Transverse colon (tissue), 4 donors: ENCODE measurements at regions not wholly inside any gene's neighbourhood (a gene's known extent, or its start where the extent isn't known, plus 50 kb on each side); places are given as distances from the start of the nearest gene placed in this dataset.

Experiments
- DNase-seq: peaks from one replicate; pipeline ENCODE4 v3.0.0-alpha.2; 2019
- H3K27ac ChIP-seq, 4 donors: fragments of 200-600 bp; sonication (generic); 2 replicates each; pipeline ENCODE4 v1.5.1; 2016 to 2018; ENCODE audit warnings: inconsistent platforms in 4 of 4
- H3K27me3 ChIP-seq: fragments of 200-600 bp; sonication (generic); 2 replicates; pipeline ENCODE4 v1.5.1; 2017; ENCODE audit warnings: inconsistent platforms
- H3K36me3 ChIP-seq, 4 donors: fragments of 200-600 bp; sonication (generic); 2 replicates each; pipeline ENCODE4 v1.5.1; 2017 to 2019; ENCODE audit warnings: inconsistent platforms in 4 of 4
- H3K4me1 ChIP-seq, 4 donors: fragments of 200-600 bp; sonication (generic); 2 replicates each; pipeline ENCODE4 v1.5.1; 2017 to 2020; ENCODE audit warnings: inconsistent platforms in 4 of 4
- H3K4me3 ChIP-seq, 4 donors: fragments of 200-600 bp; sonication (generic); 1 replicate in 1 of 4; 2 replicates in 3 of 4; pipeline versions ENCODE4 v1.5.1 to v1.6.1; 2017 to 2019; ENCODE audit warnings: inconsistent platforms in 4 of 4
- H3K9me3 ChIP-seq, 2 donors: fragments of 200-600 bp; sonication (generic); 2 replicates each; pipeline ENCODE4 v1.5.1; 2017 to 2019; ENCODE audit warnings: inconsistent platforms in 2 of 2
- CTCF ChIP-seq, 5 experiments: fragments of 200-600 bp in 3 of 5; fragments of 450-650 bp in 2 of 5; sonication (generic) in 3 of 5; IDR thresholded peaks; 1 replicate in 2 of 5; 2 replicates in 3 of 5; pipeline ENCODE4 v1.5.1; 2016 to 2017; ENCODE audit warnings: antibody characterized with exemption in 5 of 5, inconsistent platforms in 3 of 5, mild to moderate bottlenecking in 2 of 5, moderate library complexity in 1 of 5
- EP300 ChIP-seq: sonication (generic); formaldehyde crosslinking; IDR thresholded peaks from one replicate; pipeline ENCODE4 v1.6.1; 2017; ENCODE audit warnings: antibody characterized with exemption, low read depth
- POLR2A ChIP-seq: fragments of 450-650 bp; IDR thresholded peaks from one replicate; pipeline ENCODE4 v1.6.1; 2016; ENCODE audit warnings: antibody characterized with exemption, mild to moderate bottlenecking, moderate library complexity
- POLR2AphosphoS5 ChIP-seq, 3 donors: sonication (generic); formaldehyde crosslinking; IDR thresholded peaks; one replicate each; pipeline ENCODE4 v1.6.1; 2016; ENCODE audit warnings: antibody characterized with exemption in 3 of 3
- WGBS, 2 donors: methylation state at CpG; one replicate each; pipeline ENCODE4 v1.1.5; 2018; ENCODE audit warnings: low coverage in 1 of 2; 5-methylcytosine and 5-hydroxymethylcytosine counted together
- in situ Hi-C, 4 donors: fragments of 200-750 bp; cut with MboI; loops; one replicate each; pipeline versions ENCODE4 v1.15.0 to v1.15.1; 2017; ENCODE audit warnings: low sequenced_read_pairs in 3 of 4, low pct_ligation_motif_present in 1 of 4, low pct_unique_long_range_greater_than_20kb in 1 of 4
- intact Hi-C: fragments of 100-400 bp; cut with DNase I; formaldehyde crosslinking; loops from one replicate; pipeline ENCODE4 v1.15.1; 2023; ENCODE audit warnings: low total_unique reads

GRCh38 chr12:19964549-19964948 is 403.8 kb upstream of the PDE3A start:
- Histone ChIP-seq H3K4me3 (no peak overlapping the region), H3K36me3 (no peaks in the 10 kb centered on the region), H3K27ac (no peak overlapping the region), H3K27me3 (no peaks in the 10 kb centered on the region), H3K9me3 (no peaks in the 10 kb centered on the region), H3K4me1 (peaks cover 0 to 3% (median 1%) of the 10 kb centered on the region in 4 donors)
- intact Hi-C loops, result loop anchor here (1.0 kb wide), 1 partner anchor 9 kb away; no protein-coding TSS in a partner anchor
- TF ChIP-seq EP300, result no peak
- TF ChIP-seq POLR2AphosphoS5 (IDR thresholded peaks at IDR 0.05), result no peak
- TF ChIP-seq CTCF (IDR thresholded peaks at IDR 0.05), result no peak
- no peak for TF ChIP-seq POLR2A
- DNase-seq, result no peak
- in situ Hi-C loops, result no loop called here
- 65 to 68% methylated on average over 3 of the region's 3 CpGs for WGBS, 2 donors

GRCh38 chr12:19965196-19966038 is 402.9 kb upstream of the PDE3A start:
- H3K27me3 ChIP-seq, result no peaks in the 10 kb centered on the region
- H3K27ac ChIP-seq, result no peak overlapping the region
- intact Hi-C loops, result no loop called here
- peaks cover 0 to 4% (median 3%) of the 10 kb centered on the region in 4 donors for H3K4me1 ChIP-seq
- in situ Hi-C loops, result no loop called here
- DNase-seq, result no peak
- no peaks in the 10 kb centered on the region for H3K36me3 ChIP-seq
- WGBS, 2 donors, result 68 to 71% methylated on average over 3 of the region's 3 CpGs
- H3K9me3 ChIP-seq, result no peaks in the 10 kb centered on the region
- TF ChIP-seq CTCF (IDR thresholded peaks at IDR 0.05) (no peak), EP300 (no peak), POLR2A (no peak), POLR2AphosphoS5 (IDR thresholded peaks at IDR 0.05) (no peak)
- H3K4me3 ChIP-seq, result no peak overlapping the region

GRCh38 chr12:19967001-19967400 is 401.3 kb upstream of the PDE3A start:
- in situ Hi-C loops (no loop called here), intact Hi-C loops (no loop called here)
- DNase-seq, result no peak
- H3K4me3 ChIP-seq, result no peak overlapping the region
- 67 to 79% methylated on average over 4 of the region's 4 CpGs for WGBS, 2 donors
- H3K27ac ChIP-seq, result peak overlapping the region in 1 of 4 donors; percentile 12
- H3K27me3 ChIP-seq, result no peaks in the 10 kb centered on the region
- H3K4me1 ChIP-seq, result peaks cover 0 to 4% (median 3%) of the 10 kb centered on the region in 4 donors
- TF ChIP-seq CTCF (IDR thresholded peaks at IDR 0.05), result no peak
- no peak for TF ChIP-seq EP300
- TF ChIP-seq POLR2AphosphoS5 (IDR thresholded peaks at IDR 0.05), result no peak
- TF ChIP-seq POLR2A, result no peak
- H3K9me3 ChIP-seq, result no peaks in the 10 kb centered on the region
- H3K36me3 ChIP-seq, result no peaks in the 10 kb centered on the region

- WGBS, 2 donors, result 17 to 43% methylated on average over 2 of the region's 2 CpGs
Measured at GRCh38 chr12:19967431-19967830, 400.9 kb upstream of the PDE3A start.

More at GRCh38 chr12:19967431-19967830, 400.9 kb upstream of the PDE3A start:
- Histone ChIP-seq H3K36me3 (no peaks in the 10 kb centered on the region), H3K27me3 (no peaks in the 10 kb centered on the region), H3K4me1 (peaks cover 0 to 4% (median 3%) of the 10 kb centered on the region in 4 donors), H3K9me3 (no peaks in the 10 kb centered on the region), H3K27ac (peak overlapping the region in 1 of 4 donors; percentile 12), H3K4me3 (no peak overlapping the region)
- intact Hi-C loops (no loop called here), in situ Hi-C loops (no loop called here)
- TF ChIP-seq POLR2A (no peak), EP300 (no peak), POLR2AphosphoS5 (IDR thresholded peaks at IDR 0.05) (no peak), CTCF (IDR thresholded peaks at IDR 0.05) (no peak)
- no peak for DNase-seq
